ENCODE measurements at regions not wholly inside any gene's neighbourhood (a gene's known extent, or its start where the extent isn't known, plus 50 kb on each side); places are given as distances from the start of the nearest gene placed in this dataset.

GRCh38 chr3:25094932-25095685 lies 333.0 kb upstream of the RARB start:
- intact Hi-C loops (cut with DNase I), result no loop called here
- DNase-seq (no peak), ATAC-seq (no peak)
- H3K9me3 ChIP-seq, result no peaks in the 10 kb centered on the region
- no peaks in the 10 kb centered on the region for H3K4me1 ChIP-seq
- no peak overlapping the region for H3K4me3 ChIP-seq
- no peak for TF ChIP-seq POLR2A (IDR thresholded peaks at IDR 0.05)
- TF ChIP-seq, protein P1, sequence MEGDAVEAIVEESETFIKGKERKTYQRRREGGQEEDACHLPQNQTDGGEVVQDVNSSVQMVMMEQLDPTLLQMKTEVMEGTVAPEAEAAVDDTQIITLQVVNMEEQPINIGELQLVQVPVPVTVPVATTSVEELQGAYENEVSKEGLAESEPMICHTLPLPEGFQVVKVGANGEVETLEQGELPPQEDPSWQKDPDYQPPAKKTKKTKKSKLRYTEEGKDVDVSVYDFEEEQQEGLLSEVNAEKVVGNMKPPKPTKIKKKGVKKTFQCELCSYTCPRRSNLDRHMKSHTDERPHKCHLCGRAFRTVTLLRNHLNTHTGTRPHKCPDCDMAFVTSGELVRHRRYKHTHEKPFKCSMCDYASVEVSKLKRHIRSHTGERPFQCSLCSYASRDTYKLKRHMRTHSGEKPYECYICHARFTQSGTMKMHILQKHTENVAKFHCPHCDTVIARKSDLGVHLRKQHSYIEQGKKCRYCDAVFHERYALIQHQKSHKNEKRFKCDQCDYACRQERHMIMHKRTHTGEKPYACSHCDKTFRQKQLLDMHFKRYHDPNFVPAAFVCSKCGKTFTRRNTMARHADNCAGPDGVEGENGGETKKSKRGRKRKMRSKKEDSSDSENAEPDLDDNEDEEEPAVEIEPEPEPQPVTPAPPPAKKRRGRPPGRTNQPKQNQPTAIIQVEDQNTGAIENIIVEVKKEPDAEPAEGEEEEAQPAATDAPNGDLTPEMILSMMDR (IDR thresholded peaks at IDR 0.05), result no peak
- 58 to 80% methylated on average over 2 of the region's 2 CpGs for WGBS, 2 donors
- no peak overlapping the region for H3K27ac ChIP-seq
- H3K27me3 ChIP-seq, result no peaks in the 10 kb centered on the region
- no peaks in the 10 kb centered on the region for H3K36me3 ChIP-seq (replicated peaks in 1 of 2; ENCODE audit: insufficient read depth in 1 of 2, low read depth in 2 of 2)

GRCh38 chr3:25096536-25096935 lies 331.5 kb upstream of the RARB start:
- DNase-seq (no peak), ATAC-seq (no peak)
- H3K27me3 ChIP-seq, result no peaks in the 10 kb centered on the region
- H3K4me3 ChIP-seq, result no peak overlapping the region
- no peak overlapping the region for H3K27ac ChIP-seq
- no peak for TF ChIP-seq POLR2A (IDR thresholded peaks at IDR 0.05)
- TF ChIP-seq, protein P1 (IDR thresholded peaks at IDR 0.05), result no peak
- H3K36me3 ChIP-seq (replicated peaks in 1 of 2; ENCODE audit: insufficient read depth in 1 of 2, low read depth in 2 of 2), result no peaks in the 10 kb centered on the region
- no peaks in the 10 kb centered on the region for H3K9me3 ChIP-seq
- intact Hi-C loops (cut with DNase I), result no loop called here
- WGBS, 2 donors, result 28 to 42% methylated on average over 2 of the region's 2 CpGs
- H3K4me1 ChIP-seq, result no peaks in the 10 kb centered on the region

DNA sequence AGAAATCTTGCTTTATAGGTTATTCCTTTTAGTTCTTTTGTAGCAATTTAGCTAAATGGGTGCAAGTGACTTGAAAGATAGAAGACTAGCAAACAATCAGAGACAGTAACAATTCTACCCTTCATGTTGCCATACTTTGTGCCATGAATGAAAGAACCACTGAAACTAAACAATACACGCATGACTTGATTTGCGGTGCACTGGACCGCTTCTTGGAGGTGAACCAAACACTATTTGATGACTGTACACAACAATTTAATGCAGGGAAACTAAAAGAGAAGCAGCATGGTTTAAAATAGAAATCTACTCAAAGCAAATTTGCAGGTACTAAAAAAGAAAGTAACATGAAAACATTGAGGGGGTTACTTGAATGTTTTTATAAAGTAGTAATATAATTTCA lies 331.0 kb upstream of the RARB start:
- intact Hi-C loops (cut with DNase I), result no loop called here
- 74 to 76% methylated on average over 3 of the region's 3 CpGs for WGBS, 2 donors
- no peak for ATAC-seq
- H3K36me3 ChIP-seq (replicated peaks in 1 of 2; ENCODE audit: insufficient read depth in 1 of 2, low read depth in 2 of 2), result no peaks in the 10 kb centered on the region
- H3K27me3 ChIP-seq, result no peaks in the 10 kb centered on the region
- H3K4me1 ChIP-seq, result no peaks in the 10 kb centered on the region
- no peaks in the 10 kb centered on the region for H3K9me3 ChIP-seq
- no peak for TF ChIP-seq POLR2A (IDR thresholded peaks at IDR 0.05)
- TF ChIP-seq, protein P1 (IDR thresholded peaks at IDR 0.05), result no peak
- no peak overlapping the region for H3K27ac ChIP-seq
- DNase-seq, result no peak
- no peak overlapping the region for H3K4me3 ChIP-seq

- Histone ChIP-seq H3K27me3 (no peaks in the 10 kb centered on the region), H3K27ac (no peak overlapping the region), H3K36me3 (replicated peaks in 1 of 2; ENCODE audit: insufficient read depth in 1 of 2, low read depth in 2 of 2) (no peaks in the 10 kb centered on the region), H3K4me1 (no peaks in the 10 kb centered on the region), H3K9me3 (no peaks in the 10 kb centered on the region), H3K4me3 (no peak overlapping the region)
- intact Hi-C loops (cut with DNase I), result no loop called here
- TF ChIP-seq, protein P1 (IDR thresholded peaks at IDR 0.05), result no peak
- no peak for TF ChIP-seq POLR2A (IDR thresholded peaks at IDR 0.05)
- WGBS, 2 donors, result 68 to 73% methylated on average over 9 of the region's 9 CpGs
- DNase-seq (no peak), ATAC-seq (no peak)
Measured at GRCh38 chr3:25099666-25100065, 328.4 kb upstream of the RARB start.

DNA sequence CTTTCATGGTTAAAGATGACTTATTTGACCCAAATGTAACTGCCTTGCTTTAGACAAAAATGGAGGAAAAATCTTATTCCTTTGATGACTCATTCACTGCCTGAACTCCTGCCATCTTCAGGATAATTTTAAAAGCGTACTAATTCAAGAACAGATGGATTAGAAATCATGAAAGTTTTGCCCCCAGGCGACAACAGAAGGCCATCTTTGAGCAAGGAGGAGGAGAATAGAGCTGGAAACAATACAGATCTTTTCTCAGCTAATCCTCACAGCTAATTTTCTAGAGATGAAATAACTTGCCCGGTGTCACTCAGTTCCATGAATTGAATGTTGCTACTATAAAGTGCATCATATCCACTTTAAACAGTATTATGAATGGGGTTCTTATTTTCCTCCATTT lies 324.7 kb upstream of the RARB start:
- H3K4me1 ChIP-seq, result no peaks in the 10 kb centered on the region
- TF ChIP-seq, protein P1 (IDR thresholded peaks at IDR 0.05), result no peak
- TF ChIP-seq POLR2A (IDR thresholded peaks at IDR 0.05), result no peak
- DNase-seq (no peak), ATAC-seq (no peak)
- intact Hi-C loops (cut with DNase I), result no loop called here
- H3K9me3 ChIP-seq, result no peaks in the 10 kb centered on the region
- no peaks in the 10 kb centered on the region for H3K36me3 ChIP-seq (replicated peaks in 1 of 2; ENCODE audit: insufficient read depth in 1 of 2, low read depth in 2 of 2)
- no peaks in the 10 kb centered on the region for H3K27me3 ChIP-seq
- H3K4me3 ChIP-seq, result no peak overlapping the region
- H3K27ac ChIP-seq, result no peak overlapping the region
- 71 to 76% methylated on average over 3 of the region's 3 CpGs for WGBS, 2 donors
